GM18858 (cell line): ENCODE measurements at regions not wholly inside any gene's neighbourhood (a gene's known extent, or its start where the extent isn't known, plus 50 kb on each side); places are given as distances from the start of the nearest gene placed in this dataset.

ENCODE experiments used
- ATAC-seq: cut with Tn5 transposase; IDR thresholded peaks from one replicate; pipeline ENCODE4 v1.9.1; 2021; ENCODE audit not compliant: unreplicated experiment

- no peak for ATAC-seq
Observed at GRCh38 chr4:58711039-58711438, 1600.9 kb upstream of the IGFBP7 start.

- ATAC-seq = no peak
Observed at GRCh38 chr4:58688568-58688967, 1578.4 kb upstream of the IGFBP7 start.

- no peak for ATAC-seq
Observed at GRCh38 chr4:58679886-58680285, 1569.7 kb upstream of the IGFBP7 start.

GRCh38 chr4:58679051-58679450 lies 1568.9 kb upstream of the IGFBP7 start:
- ATAC-seq = no peak

GRCh38 chr4:58669783-58670182 lies 1559.6 kb upstream of the IGFBP7 start:
- no peak for ATAC-seq

GRCh38 chr4:58665649-58666048 lies 1555.5 kb upstream of the IGFBP7 start:
- no peak for ATAC-seq

- no peak for ATAC-seq
Observed at GRCh38 chr4:58658701-58659100, 1548.5 kb upstream of the IGFBP7 start.

GRCh38 chr4:58653251-58653650 lies 1543.1 kb upstream of the IGFBP7 start:
- ATAC-seq = no peak

GRCh38 chr4:58649226-58649625 lies 1539.0 kb upstream of the IGFBP7 start:
- ATAC-seq = no peak

- ATAC-seq = no peak
Observed at GRCh38 chr4:58646126-58646525, 1535.9 kb upstream of the IGFBP7 start.

GRCh38 chr4:58644549-58644948 lies 1534.4 kb upstream of the IGFBP7 start:
- no peak for ATAC-seq

- no peak for ATAC-seq
Observed at GRCh38 chr4:58636381-58636780, 1526.2 kb upstream of the IGFBP7 start.

- ATAC-seq = no peak
Observed at GRCh38 chr4:58617226-58617625, 1507.0 kb upstream of the IGFBP7 start.

- no peak for ATAC-seq
Observed at GRCh38 chr4:58611012-58611411, 1500.8 kb upstream of the IGFBP7 start.

- ATAC-seq = no peak
Observed at GRCh38 chr4:58606303-58606702, 1496.1 kb upstream of the IGFBP7 start.

GRCh38 chr4:58603951-58604350 lies 1493.8 kb upstream of the IGFBP7 start:
- no peak for ATAC-seq

- no peak for ATAC-seq
Observed at GRCh38 chr4:58602731-58603359, 1492.7 kb upstream of the IGFBP7 start.

- ATAC-seq = no peak
Observed at GRCh38 chr4:58602022-58602421, 1491.8 kb upstream of the IGFBP7 start.

GRCh38 chr4:58600290-58600689 lies 1490.1 kb upstream of the IGFBP7 start:
- no peak for ATAC-seq

GRCh38 chr4:58590722-58591121 lies 1480.5 kb upstream of the IGFBP7 start:
- no peak for ATAC-seq

- no peak for ATAC-seq
Observed at GRCh38 chr4:58587856-58588255, 1477.7 kb upstream of the IGFBP7 start.

- no peak for ATAC-seq
Observed at GRCh38 chr4:58566260-58566659, 1456.1 kb upstream of the IGFBP7 start.

- no peak for ATAC-seq
Observed at GRCh38 chr4:58564695-58565475, 1454.7 kb upstream of the IGFBP7 start.
